ENCODE measurements at regions not wholly inside any gene's neighbourhood (a gene's known extent, or its start where the extent isn't known, plus 50 kb on each side); places are given as distances from the start of the nearest gene placed in this dataset.
"Not testable (repeated sequence)": the region's sequence is repeated elsewhere in the genome, so short reads cannot be mapped to it uniquely, and the experiment has no call there.

- DNase-seq (ENCODE audit: low read depth in 3 of 3): no peak
Measured at GRCh38 chr4:149045731-149046130, 603.5 kb upstream of the NR3C2 start.

- DNase-seq (ENCODE audit: low read depth in 3 of 3): not testable (repeated sequence)
Measured at GRCh38 chr4:149039786-149040185, 597.6 kb upstream of the NR3C2 start.

- no peak for DNase-seq (ENCODE audit: low read depth in 3 of 3)
Measured at GRCh38 chr4:149031399-149031798, 589.2 kb upstream of the NR3C2 start.

GRCh38 chr4:149029056-149029651, 586.9 kb upstream of the NR3C2 start:
- no peak for DNase-seq (ENCODE audit: low read depth in 3 of 3)

- no peak for DNase-seq (ENCODE audit: low read depth in 3 of 3)
Measured at GRCh38 chr4:149026696-149027095, 584.5 kb upstream of the NR3C2 start.

- no peak for DNase-seq (ENCODE audit: low read depth in 3 of 3)
Measured at GRCh38 chr4:149017002-149017734, 575.0 kb upstream of the NR3C2 start.

GRCh38 chr4:149009223-149009622, 567.0 kb upstream of the NR3C2 start:
- DNase-seq (ENCODE audit: low read depth in 3 of 3): no peak

- DNase-seq (ENCODE audit: low read depth in 3 of 3): no peak
Measured at GRCh38 chr4:149008415-149009025, 566.3 kb upstream of the NR3C2 start.

GRCh38 chr4:149005191-149005590, 563.0 kb upstream of the NR3C2 start:
- no peak for DNase-seq (ENCODE audit: low read depth in 3 of 3)

- no peak for DNase-seq (ENCODE audit: low read depth in 3 of 3)
Measured at GRCh38 chr4:148999924-149000323, 557.7 kb upstream of the NR3C2 start.

- no peak for DNase-seq (ENCODE audit: low read depth in 3 of 3)
Measured at GRCh38 chr4:148998719-148999118, 556.5 kb upstream of the NR3C2 start.

- DNase-seq (ENCODE audit: low read depth in 3 of 3): no peak
Measured at GRCh38 chr4:148986951-148987350, 544.7 kb upstream of the NR3C2 start.

GRCh38 chr4:148984951-148985350, 542.7 kb upstream of the NR3C2 start:
- no peak for DNase-seq (ENCODE audit: low read depth in 3 of 3)

GRCh38 chr4:148982200-148982599, 540.0 kb upstream of the NR3C2 start:
- DNase-seq (ENCODE audit: low read depth in 3 of 3): no peak

- no peak for DNase-seq (ENCODE audit: low read depth in 3 of 3)
Measured at GRCh38 chr4:148980782-148981480, 538.7 kb upstream of the NR3C2 start.

- no peak for DNase-seq (ENCODE audit: low read depth in 3 of 3)
Measured at GRCh38 chr4:148978301-148978700, 536.1 kb upstream of the NR3C2 start.

GRCh38 chr4:148975464-148975863, 533.2 kb upstream of the NR3C2 start:
- no peak for DNase-seq (ENCODE audit: low read depth in 3 of 3)

- DNase-seq (ENCODE audit: low read depth in 3 of 3): no peak
Measured at GRCh38 chr4:148965080-148965479, 522.9 kb upstream of the NR3C2 start.

GRCh38 chr4:148964456-148964855, 522.2 kb upstream of the NR3C2 start:
- no peak for DNase-seq (ENCODE audit: low read depth in 3 of 3)

- DNase-seq (ENCODE audit: low read depth in 3 of 3): no peak
Measured at GRCh38 chr4:148962539-148963290, 520.5 kb upstream of the NR3C2 start.

- DNase-seq (ENCODE audit: low read depth in 3 of 3): no peak
Measured at GRCh38 chr4:148961526-148961925, 519.3 kb upstream of the NR3C2 start.

GRCh38 chr4:148958317-148958716, 516.1 kb upstream of the NR3C2 start:
- DNase-seq (ENCODE audit: low read depth in 3 of 3): no peak
